ENCODE measurements at regions not wholly inside any gene's neighbourhood (a gene's known extent, or its start where the extent isn't known, plus 50 kb on each side); places are given as distances from the start of the nearest gene placed in this dataset.

DNA sequence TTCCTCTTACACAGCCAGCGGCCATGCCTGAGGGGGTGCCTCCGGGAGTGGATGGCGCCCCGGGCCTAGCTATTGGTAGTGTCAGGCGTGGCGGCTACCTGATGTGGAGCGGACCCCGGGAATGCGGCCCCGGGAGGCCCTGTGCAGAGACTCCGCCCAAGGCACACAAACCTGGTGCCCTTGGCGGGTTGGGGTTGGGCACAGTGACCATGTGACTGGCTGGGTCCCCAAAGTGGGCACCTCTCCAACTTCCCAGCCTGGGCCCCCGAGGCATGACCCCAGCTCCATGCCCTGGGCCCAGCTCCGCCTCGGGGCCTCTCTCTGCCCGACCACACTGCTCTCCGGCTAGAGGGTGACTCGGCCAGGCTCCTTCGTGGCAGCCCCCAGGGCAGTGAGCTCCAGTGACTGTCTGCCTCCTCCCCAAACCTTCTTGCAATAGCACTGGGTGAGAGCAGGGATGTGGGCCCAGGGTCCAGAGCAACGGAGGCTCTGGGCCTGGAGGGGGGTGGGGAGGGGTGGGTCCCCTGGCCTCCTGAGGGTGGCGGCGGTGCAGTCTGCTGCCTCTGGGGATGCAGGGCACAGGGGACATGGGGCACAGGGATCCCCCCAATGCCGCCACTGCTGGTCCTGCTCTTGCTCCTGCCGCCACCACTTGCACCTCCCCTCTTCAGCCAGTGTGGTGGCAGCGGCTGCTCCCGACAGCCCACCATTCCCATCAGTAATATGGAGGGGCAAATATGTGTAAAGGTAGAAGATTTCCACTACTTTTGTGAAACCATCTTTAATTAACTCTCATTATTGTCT, 942.9 kb upstream of the EPHA7 start:
- TF ChIP-seq, protein P1, sequence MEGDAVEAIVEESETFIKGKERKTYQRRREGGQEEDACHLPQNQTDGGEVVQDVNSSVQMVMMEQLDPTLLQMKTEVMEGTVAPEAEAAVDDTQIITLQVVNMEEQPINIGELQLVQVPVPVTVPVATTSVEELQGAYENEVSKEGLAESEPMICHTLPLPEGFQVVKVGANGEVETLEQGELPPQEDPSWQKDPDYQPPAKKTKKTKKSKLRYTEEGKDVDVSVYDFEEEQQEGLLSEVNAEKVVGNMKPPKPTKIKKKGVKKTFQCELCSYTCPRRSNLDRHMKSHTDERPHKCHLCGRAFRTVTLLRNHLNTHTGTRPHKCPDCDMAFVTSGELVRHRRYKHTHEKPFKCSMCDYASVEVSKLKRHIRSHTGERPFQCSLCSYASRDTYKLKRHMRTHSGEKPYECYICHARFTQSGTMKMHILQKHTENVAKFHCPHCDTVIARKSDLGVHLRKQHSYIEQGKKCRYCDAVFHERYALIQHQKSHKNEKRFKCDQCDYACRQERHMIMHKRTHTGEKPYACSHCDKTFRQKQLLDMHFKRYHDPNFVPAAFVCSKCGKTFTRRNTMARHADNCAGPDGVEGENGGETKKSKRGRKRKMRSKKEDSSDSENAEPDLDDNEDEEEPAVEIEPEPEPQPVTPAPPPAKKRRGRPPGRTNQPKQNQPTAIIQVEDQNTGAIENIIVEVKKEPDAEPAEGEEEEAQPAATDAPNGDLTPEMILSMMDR (IDR thresholded peaks at IDR 0.05) = no peak
- no peak for TF ChIP-seq POLR2A (IDR thresholded peaks at IDR 0.05)
